ENCODE measurements at regions not wholly inside any gene's neighbourhood (a gene's known extent, or its start where the extent isn't known, plus 50 kb on each side); places are given as distances from the start of the nearest gene placed in this dataset.

- intact Hi-C loops (cut with DNase I): no loop called here
- no peak for DNase-seq
- Histone ChIP-seq H3K4me1 (no peaks in the 10 kb centered on the region), H3K27me3 (peaks cover 0 to 3% (median 0%) of the 10 kb centered on the region in 4 donors), H3K36me3 (no peaks in the 10 kb centered on the region), H3K27ac (no peak overlapping the region), H3K4me3 (no peak overlapping the region), H3K9me3 (no peaks in the 10 kb centered on the region)
- TF ChIP-seq, protein P1, sequence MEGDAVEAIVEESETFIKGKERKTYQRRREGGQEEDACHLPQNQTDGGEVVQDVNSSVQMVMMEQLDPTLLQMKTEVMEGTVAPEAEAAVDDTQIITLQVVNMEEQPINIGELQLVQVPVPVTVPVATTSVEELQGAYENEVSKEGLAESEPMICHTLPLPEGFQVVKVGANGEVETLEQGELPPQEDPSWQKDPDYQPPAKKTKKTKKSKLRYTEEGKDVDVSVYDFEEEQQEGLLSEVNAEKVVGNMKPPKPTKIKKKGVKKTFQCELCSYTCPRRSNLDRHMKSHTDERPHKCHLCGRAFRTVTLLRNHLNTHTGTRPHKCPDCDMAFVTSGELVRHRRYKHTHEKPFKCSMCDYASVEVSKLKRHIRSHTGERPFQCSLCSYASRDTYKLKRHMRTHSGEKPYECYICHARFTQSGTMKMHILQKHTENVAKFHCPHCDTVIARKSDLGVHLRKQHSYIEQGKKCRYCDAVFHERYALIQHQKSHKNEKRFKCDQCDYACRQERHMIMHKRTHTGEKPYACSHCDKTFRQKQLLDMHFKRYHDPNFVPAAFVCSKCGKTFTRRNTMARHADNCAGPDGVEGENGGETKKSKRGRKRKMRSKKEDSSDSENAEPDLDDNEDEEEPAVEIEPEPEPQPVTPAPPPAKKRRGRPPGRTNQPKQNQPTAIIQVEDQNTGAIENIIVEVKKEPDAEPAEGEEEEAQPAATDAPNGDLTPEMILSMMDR (IDR thresholded peaks at IDR 0.05): no peak
- no peak for FAIRE-seq
- WGBS, 2 donors: 57 to 62% methylated on average over 21 of the region's 21 CpGs
- ATAC-seq: no peak
These were observed 106.3 kb upstream of the IRX1 start for GRCh38 chr5:3489239-3489843.

DNA sequence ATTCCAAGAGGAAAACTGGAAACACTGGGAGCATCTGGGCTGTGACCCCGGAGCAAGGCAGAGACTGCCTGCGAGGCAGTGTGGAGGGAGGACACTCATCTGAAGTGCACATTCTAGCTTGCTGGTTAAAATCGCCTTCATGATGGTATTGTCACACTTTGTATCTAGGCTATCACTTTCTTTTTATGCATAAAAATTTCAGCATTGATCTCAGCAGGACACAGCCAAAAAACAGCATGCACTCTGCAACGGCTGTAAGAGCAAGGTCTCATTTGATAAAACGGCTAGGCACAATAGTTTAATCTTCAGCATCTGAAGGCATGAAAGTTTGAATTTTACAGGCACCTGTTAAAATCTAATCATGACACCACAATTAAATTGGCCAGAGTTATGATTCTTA is 110.8 kb upstream of the IRX1 start:
- Histone ChIP-seq H3K9me3 (no peaks in the 10 kb centered on the region), H3K27ac (no peak overlapping the region), H3K4me3 (no peak overlapping the region), H3K36me3 (no peaks in the 10 kb centered on the region), H3K4me1 (no peaks in the 10 kb centered on the region), H3K27me3 (no peaks in the 10 kb centered on the region)
- WGBS, 2 donors: 44 to 66% methylated on average over 5 of the region's 5 CpGs
- no peak for DNase-seq
- ATAC-seq: no peak
- no peak for FAIRE-seq
- intact Hi-C loops (cut with DNase I): no loop called here
- TF ChIP-seq, protein P1 (IDR thresholded peaks at IDR 0.05): no peak

- H3K9me3 ChIP-seq: no peaks in the 10 kb centered on the region
- H3K4me1 ChIP-seq: no peaks in the 10 kb centered on the region
- WGBS, 2 donors: 32 to 37% methylated on average over 3 of the region's 3 CpGs
- no peak for DNase-seq
- FAIRE-seq: no peak
- intact Hi-C loops (cut with DNase I): no loop called here
- H3K4me3 ChIP-seq: no peak overlapping the region
- no peak overlapping the region for H3K27ac ChIP-seq
- H3K36me3 ChIP-seq: no peaks in the 10 kb centered on the region
- TF ChIP-seq, protein P1 (IDR thresholded peaks at IDR 0.05): no peak
- no peak for ATAC-seq
- no peaks in the 10 kb centered on the region for H3K27me3 ChIP-seq
These were observed 114.5 kb upstream of the IRX1 start for GRCh38 chr5:3481175-3481574.

GRCh38 chr5:3475674-3476073 is 120.0 kb upstream of the IRX1 start:
- no peak for ATAC-seq
- no peaks in the 10 kb centered on the region for H3K4me1 ChIP-seq
- no peak for DNase-seq
- no peak overlapping the region for H3K4me3 ChIP-seq
- TF ChIP-seq, protein P1 (IDR thresholded peaks at IDR 0.05): no peak
- no peaks in the 10 kb centered on the region for H3K36me3 ChIP-seq
- H3K27ac ChIP-seq: no peak overlapping the region
- no peaks in the 10 kb centered on the region for H3K27me3 ChIP-seq
- intact Hi-C loops (cut with DNase I): no loop called here
- H3K9me3 ChIP-seq: no peaks in the 10 kb centered on the region
- no peak for FAIRE-seq
- WGBS, 2 donors: 42 to 80% methylated on average over 1 of the region's 1 CpG

DNA sequence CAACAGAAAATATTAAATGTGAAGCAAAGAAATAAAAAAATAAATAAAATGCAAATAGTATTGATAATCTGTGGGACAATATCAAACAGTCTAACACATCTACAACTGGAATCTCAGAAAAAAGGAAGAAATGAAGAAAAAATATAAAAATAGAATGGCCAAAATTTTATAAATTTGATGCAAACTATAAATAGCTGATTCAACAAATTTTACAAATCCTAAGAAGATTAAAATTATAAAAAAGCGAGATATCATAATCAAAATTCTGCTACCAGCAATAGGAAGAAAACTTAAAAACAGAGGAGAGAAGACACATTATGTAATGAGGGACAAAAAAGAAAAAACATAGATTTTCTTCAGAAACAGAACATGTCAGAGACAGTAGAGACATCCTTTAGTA is 129.2 kb upstream of the IRX1 start:
- Histone ChIP-seq H3K36me3 (no peaks in the 10 kb centered on the region), H3K4me3 (no peak overlapping the region), H3K9me3 (peaks cover 0 to 7% (median 0%) of the 10 kb centered on the region in 4 donors), H3K4me1 (no peaks in the 10 kb centered on the region), H3K27me3 (no peaks in the 10 kb centered on the region), H3K27ac (no peak overlapping the region)
- intact Hi-C loops (cut with DNase I): no loop called here
- FAIRE-seq: no peak
- TF ChIP-seq, protein P1 (IDR thresholded peaks at IDR 0.05): no peak
- WGBS, 2 donors: 46 to 62% methylated on average over 1 of the region's 1 CpG
- DNase-seq: no peak
- ATAC-seq: no peak

Data from pancreas (tissue), 10 donors.